ENCODE measurements at regions not wholly inside any gene's neighbourhood (a gene's known extent, or its start where the extent isn't known, plus 50 kb on each side); places are given as distances from the start of the nearest gene placed in this dataset.

DNA sequence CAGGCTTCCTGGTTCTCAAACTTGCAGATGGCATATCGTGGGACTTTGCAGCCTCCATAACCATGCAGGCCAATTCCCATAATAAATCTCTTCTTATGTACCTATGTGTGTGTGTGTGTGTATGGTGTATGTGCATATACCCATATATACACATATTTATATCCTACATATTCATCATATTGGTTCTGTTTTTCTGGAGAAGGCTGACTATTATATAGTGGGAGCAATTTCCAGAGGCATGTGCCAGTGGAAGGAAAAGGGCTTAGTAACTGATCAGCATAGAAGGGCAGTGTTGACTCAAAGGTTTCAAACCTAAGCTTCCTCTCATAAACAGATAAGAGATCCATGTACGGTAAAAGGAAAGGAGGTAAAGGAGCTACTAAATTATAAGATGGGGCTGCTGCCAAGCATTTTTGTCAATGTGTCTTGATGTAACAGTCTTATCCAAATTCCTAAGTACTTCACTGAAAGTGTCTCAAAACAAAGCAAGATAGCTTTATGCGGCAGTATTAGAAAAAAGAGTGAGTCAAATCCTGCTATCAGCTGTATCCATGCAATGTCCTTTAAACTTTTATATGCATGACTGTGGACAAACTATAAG lies 432.1 kb downstream of the TBC1D4 start:
- H3K9me3 ChIP-seq (ENCODE audit: control insufficient read depth in 4 of 4, insufficient read depth in 3 of 4, low read length in 3 of 4): no peaks in the 10 kb centered on the region
- no peaks in the 10 kb centered on the region for H3K36me3 ChIP-seq (ENCODE audit: control insufficient read depth in 4 of 4, insufficient read depth in 4 of 4, low read length in 4 of 4)
- DNase-seq (no peak), ATAC-seq (ENCODE audit: insufficient read depth, low FRiP score) (no peak)
- no peaks in the 10 kb centered on the region for H3K4me1 ChIP-seq (ENCODE audit: control insufficient read depth in 5 of 5, insufficient read depth in 5 of 5, low read length in 5 of 5)
- TF ChIP-seq CTCF (IDR thresholded peaks at IDR 0.05; ENCODE audit: control extremely low read depth, extremely low read depth): no peak
- H3K4me3 ChIP-seq: no peak overlapping the region
- 73 to 76% methylated on average over 3 of the region's 3 CpGs for WGBS, 2 donors
- no peak overlapping the region for H3K9ac ChIP-seq (ENCODE audit: insufficient read depth in 1 of 2, low read length in 2 of 2)
- no peaks in the 10 kb centered on the region for H3K27me3 ChIP-seq (ENCODE audit: control insufficient read depth in 3 of 3, insufficient read depth in 3 of 3, low read length in 2 of 3)
- no peak overlapping the region for H3K27ac ChIP-seq (ENCODE audit: low read depth in 1 of 2, low read length in 1 of 2)

DNA sequence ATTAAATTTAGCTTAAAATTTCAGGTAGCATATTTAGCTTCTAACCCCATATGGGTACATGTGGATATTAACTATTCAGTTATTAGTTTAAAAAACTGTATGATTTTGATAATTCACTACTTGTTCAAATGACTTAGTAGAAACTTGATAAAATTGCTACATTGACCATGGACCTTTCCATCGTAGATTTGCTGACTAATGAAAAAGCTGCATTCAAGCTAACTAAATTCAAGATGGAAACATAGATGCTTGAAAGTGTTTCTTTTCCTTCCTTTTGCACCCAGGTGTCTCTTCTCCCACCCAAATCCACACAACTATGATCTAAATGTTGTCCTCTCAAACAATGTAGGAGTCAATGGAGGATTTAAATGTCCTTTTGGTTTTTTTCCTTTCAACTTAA lies 439.2 kb downstream of the TBC1D4 start:
- no peak for ATAC-seq (ENCODE audit: insufficient read depth, low FRiP score)
- no peak overlapping the region for H3K4me3 ChIP-seq
- no peaks in the 10 kb centered on the region for H3K36me3 ChIP-seq (ENCODE audit: control insufficient read depth in 4 of 4, insufficient read depth in 4 of 4, low read length in 4 of 4)
- H3K9me3 ChIP-seq (ENCODE audit: control insufficient read depth in 4 of 4, insufficient read depth in 3 of 4, low read length in 3 of 4): peaks cover 0 to 3% (median 0%) of the 10 kb centered on the region in 4 donors
- no peak overlapping the region for H3K27ac ChIP-seq (ENCODE audit: low read depth in 1 of 2, low read length in 1 of 2)
- no peaks in the 10 kb centered on the region for H3K4me1 ChIP-seq (ENCODE audit: control insufficient read depth in 5 of 5, insufficient read depth in 5 of 5, low read length in 5 of 5)
- H3K9ac ChIP-seq (ENCODE audit: insufficient read depth in 1 of 2, low read length in 2 of 2): no peak overlapping the region
- 86 to 94% methylated on average over 1 of the region's 1 CpG for WGBS, 2 donors
- DNase-seq: no peak
- no peak for TF ChIP-seq CTCF (IDR thresholded peaks at IDR 0.05; ENCODE audit: control extremely low read depth, extremely low read depth)
- H3K27me3 ChIP-seq (ENCODE audit: control insufficient read depth in 3 of 3, insufficient read depth in 3 of 3, low read length in 2 of 3): no peaks in the 10 kb centered on the region

DNA sequence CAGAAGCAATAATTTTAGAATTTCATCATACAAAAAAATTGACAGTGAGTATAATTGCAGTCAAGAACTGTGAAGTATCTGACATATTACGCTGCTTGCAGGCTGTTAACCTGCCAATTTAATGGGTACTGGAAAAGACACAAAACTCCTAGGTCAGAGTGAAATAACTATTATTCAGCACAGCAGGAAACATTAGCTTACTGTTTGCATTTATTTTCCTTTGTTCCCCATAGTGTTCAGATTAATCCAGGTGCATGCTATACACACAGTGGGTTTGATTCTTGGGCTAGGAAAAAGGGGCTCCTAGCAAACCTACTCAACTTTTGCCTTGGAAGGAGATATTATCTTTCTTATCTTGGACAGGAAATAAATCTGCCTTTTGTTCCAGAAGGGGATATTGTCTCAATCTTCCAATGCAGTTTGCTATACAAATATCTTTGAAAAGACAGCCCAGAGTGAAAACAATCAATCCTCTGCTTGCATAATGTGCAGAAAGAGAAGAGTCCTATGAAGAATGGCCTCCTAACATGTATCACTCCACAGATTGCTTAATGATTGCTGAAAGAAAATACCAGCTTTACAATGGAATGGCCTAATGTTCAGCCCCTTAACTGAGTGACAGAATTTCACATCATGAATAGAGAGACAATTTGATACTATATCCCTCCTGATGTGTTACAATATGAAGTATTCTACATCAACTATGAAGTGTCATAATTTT lies 443.4 kb downstream of the TBC1D4 start:
- TF ChIP-seq CTCF (IDR thresholded peaks at IDR 0.05; ENCODE audit: control extremely low read depth, extremely low read depth): no peak
- WGBS, 2 donors: 92 to 93% methylated on average over 1 of the region's 1 CpG
- DNase-seq: no peak
- no peak for ATAC-seq (ENCODE audit: insufficient read depth, low FRiP score)
- no peak overlapping the region for H3K4me3 ChIP-seq
- no peaks in the 10 kb centered on the region for H3K27me3 ChIP-seq (ENCODE audit: control insufficient read depth in 3 of 3, insufficient read depth in 3 of 3, low read length in 2 of 3)
- no peaks in the 10 kb centered on the region for H3K36me3 ChIP-seq (ENCODE audit: control insufficient read depth in 4 of 4, insufficient read depth in 4 of 4, low read length in 4 of 4)
- H3K9ac ChIP-seq (ENCODE audit: insufficient read depth in 1 of 2, low read length in 2 of 2): no peak overlapping the region
- peaks cover 0 to 16% (median 1%) of the 10 kb centered on the region in 4 donors for H3K9me3 ChIP-seq (ENCODE audit: control insufficient read depth in 4 of 4, insufficient read depth in 3 of 4, low read length in 3 of 4)
- no peak overlapping the region for H3K27ac ChIP-seq (ENCODE audit: low read depth in 1 of 2, low read length in 1 of 2)
- H3K4me1 ChIP-seq (ENCODE audit: control insufficient read depth in 5 of 5, insufficient read depth in 5 of 5, low read length in 5 of 5): no peaks in the 10 kb centered on the region
